ENCODE measurements at regions not wholly inside any gene's neighbourhood (a gene's known extent, or its start where the extent isn't known, plus 50 kb on each side); places are given as distances from the start of the nearest gene placed in this dataset.

DNA sequence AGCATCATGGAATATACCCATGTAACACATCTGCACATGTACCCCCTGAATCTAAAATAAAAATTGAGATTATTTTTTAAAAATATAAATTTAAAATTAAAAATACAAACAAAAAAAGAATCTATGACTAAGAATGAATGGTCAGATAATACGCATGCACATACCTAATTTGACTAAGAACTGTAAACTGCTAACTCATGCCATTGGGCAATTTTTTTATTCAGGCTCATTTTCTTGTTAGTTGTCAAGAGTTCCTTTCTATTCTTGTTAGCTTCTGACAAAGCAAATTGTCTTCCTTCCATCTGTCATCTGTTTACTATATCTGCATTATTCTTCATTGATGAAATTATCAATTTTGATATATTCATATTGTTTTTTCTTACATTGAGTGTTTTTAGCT lies 69.5 kb upstream of the HAND1 start:
- TF ChIP-seq, protein P1, sequence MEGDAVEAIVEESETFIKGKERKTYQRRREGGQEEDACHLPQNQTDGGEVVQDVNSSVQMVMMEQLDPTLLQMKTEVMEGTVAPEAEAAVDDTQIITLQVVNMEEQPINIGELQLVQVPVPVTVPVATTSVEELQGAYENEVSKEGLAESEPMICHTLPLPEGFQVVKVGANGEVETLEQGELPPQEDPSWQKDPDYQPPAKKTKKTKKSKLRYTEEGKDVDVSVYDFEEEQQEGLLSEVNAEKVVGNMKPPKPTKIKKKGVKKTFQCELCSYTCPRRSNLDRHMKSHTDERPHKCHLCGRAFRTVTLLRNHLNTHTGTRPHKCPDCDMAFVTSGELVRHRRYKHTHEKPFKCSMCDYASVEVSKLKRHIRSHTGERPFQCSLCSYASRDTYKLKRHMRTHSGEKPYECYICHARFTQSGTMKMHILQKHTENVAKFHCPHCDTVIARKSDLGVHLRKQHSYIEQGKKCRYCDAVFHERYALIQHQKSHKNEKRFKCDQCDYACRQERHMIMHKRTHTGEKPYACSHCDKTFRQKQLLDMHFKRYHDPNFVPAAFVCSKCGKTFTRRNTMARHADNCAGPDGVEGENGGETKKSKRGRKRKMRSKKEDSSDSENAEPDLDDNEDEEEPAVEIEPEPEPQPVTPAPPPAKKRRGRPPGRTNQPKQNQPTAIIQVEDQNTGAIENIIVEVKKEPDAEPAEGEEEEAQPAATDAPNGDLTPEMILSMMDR (IDR thresholded peaks at IDR 0.05; ENCODE audit: insufficient read depth, low read depth, low read length): no peak
- no peak for TF ChIP-seq EZH2 (IDR thresholded peaks at IDR 0.05; ENCODE audit: insufficient read depth, low read length)
